ENCODE measurements at regions not wholly inside any gene's neighbourhood (a gene's known extent, or its start where the extent isn't known, plus 50 kb on each side); places are given as distances from the start of the nearest gene placed in this dataset.

DNA sequence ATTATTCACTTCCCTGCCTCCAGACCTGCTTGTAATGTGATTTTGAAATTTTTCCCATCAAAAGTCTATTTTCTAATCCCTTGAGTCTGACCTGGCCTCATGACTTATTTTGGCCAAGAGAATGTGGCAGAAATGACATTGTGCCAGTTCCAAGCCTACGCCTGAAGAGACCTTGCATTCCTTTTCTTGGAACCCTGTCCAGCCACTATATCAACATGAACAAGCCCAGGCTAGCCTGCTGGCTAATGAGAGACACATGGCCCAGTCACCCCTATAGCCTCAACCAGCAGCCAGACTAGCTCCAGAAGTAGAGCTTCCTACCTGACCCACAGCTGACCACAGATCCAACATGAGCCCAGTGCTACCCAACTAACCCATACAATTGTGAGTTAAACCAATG, 121.1 kb upstream of the ACP3 start:
- DNase-seq, result no peak

DNA sequence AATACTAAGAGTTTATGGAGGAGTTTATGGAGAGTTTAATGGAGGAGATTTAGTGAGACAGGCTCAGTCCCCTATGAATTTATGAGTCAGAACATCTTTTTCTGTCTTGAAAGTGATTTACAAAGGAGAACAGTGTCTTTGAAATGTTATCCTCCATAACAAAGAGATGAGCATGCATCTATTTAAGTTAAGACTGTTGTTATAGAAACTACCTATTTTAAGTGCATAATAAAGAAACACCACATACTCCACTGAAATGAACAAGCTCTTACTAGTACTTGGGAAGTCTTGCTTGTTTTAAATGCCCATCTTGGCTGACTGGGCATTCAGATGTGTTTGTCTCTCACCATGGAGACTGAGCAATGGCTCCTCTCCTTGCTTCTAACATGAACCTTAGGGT, 118.7 kb upstream of the ACP3 start:
- DNase-seq, result no peak

DNA sequence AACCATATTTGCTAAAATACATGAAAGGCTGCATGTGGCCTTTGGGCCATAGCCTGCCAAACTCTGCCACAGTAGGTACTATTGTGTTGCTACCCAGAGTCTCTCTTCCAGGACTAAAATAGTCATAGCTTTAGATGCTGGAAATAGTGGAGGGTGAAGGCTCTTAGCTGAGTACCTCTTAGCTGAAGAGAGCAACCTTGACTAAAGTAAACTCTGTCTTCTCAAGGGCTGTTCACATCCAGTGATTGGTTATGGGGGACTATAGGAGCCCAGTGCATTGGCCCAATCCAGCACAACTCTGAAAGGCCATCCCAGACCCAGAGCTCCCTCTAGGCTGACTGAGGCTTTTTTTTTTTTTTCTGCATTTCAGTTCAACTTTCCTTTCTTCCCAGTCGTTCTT, 117.8 kb upstream of the ACP3 start:
- no peak for DNase-seq

DNA sequence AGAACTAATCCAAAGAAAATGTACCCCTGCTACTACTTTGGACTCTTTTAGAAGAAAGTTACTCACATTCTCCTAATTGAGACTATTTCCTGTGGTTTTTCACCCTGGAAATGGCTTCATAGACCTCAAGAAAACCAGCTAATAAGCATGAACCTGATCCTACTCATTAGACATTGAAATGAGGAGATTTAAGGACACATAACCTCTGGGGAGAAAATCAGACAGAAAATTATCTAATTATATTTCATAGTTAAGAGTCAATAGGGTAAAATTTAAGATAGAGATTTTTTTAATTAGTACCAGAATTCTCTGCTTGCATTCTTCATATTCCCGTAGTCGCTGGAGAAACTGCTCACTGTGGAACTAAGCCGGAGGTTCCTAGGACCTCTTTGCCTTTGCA, 114.6 kb upstream of the ACP3 start:
- DNase-seq, result no peak

DNA sequence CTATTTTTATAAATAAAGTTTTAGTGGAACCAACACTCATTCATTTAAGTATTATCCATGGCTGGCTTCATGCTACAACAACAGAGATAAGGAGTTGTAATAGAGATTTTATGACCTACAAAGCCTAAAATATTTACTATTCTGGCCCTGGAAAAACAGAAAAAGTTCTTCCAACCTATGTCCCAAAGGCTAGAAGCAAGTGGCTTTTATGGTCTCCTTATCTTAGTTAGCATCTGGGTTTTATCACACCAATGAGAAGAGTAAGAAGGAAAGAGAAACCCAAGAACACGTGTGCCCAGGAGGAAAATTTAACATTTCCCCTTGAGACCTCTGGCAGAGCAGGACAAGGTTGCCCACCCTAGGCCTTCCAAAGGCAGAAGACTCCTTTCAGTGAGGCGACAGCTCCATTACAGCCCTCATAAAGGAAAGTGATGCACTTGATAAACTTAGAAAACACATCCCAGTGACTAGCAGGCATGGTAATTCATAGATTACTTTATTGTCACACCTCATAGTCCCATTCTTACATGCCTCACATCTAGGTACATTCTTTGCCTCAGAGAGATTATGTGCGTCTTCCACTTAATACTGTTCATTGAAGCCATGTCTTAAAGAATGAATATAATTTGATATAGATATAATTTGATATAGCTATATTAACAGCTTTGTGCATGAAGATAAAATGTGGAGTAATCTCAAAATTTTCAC, 113.2 kb upstream of the ACP3 start:
- no peak for DNase-seq

DNA sequence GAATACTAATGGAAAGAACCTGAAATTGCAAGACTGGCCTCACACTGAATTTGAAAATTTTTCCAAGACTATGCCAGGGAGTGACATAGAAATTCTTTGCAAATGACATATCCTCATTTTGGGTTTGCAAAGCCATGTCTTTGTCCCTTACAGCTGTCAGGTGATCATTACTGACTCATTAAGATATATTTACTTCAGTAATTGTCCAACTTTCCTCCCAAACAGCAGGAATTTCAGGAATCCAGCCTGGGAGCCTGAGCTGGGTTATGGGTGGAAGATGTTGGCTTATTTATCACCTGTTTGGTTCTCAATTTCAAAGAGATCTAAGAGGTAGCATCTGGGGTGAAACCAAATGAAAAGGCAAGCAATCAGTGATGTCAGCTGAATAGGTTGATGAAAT, 111.6 kb upstream of the ACP3 start:
- no peak for DNase-seq

DNA sequence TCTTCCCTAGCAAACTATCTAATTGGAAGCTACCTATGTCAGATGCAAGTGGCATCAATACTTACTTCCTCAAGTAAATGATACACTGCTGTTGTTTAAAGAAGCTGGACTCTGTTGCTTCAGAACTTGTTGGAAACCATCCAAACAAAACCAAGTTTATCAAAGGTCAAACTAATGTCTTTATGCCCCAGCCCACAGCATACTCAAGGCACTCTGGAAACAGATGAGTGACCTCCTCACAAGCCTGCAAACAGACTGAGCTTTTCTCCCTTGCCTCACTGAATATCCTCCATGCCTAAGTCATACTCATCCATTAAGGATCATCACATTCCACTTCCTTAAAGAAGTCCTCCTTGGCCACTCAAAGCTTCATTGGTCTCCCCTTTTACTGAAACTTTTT, 107.4 kb upstream of the ACP3 start:
- no peak for DNase-seq

DNA sequence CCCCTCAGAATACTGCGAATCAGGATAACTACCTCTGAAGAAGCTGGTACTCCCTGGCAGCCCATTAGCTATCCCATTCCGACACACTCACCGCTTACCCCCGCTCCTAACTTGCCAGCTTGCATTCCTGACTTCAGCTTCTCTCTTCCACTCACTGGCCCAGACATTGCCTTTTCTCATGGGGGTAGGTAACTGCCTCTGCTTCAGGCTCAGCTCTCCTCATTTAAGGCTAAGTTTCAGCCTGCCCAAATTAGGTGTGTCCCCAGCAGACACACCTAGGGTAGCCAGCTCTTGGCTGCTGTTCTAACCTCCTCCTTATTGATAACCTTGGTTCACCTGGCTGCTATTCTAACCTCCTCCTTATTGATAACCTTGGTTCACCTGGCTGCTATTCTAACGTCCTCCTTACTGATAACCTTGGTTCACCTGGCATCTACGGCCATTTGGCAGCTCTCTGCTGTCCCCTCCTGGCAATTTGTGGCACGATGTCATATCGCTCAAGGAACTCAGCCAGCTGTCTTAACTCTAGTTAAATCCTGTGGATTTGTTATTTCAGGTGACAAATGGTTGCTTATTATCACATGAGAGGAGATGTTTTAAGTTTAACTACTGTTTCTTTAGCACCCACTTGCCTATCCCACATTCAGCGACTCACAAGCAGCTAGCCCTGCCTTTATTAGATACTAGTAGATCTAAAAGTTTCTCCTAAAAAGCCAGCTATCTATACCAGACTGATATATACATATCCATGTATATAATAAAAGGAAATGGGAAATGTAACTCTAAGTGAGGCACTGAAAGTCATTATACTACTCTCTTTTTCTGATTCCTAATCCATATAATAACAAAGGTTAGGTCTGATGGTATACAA, 106.5 kb upstream of the ACP3 start:
- DNase-seq, result peak in 1 of 2 donors; percentile 1

DNA sequence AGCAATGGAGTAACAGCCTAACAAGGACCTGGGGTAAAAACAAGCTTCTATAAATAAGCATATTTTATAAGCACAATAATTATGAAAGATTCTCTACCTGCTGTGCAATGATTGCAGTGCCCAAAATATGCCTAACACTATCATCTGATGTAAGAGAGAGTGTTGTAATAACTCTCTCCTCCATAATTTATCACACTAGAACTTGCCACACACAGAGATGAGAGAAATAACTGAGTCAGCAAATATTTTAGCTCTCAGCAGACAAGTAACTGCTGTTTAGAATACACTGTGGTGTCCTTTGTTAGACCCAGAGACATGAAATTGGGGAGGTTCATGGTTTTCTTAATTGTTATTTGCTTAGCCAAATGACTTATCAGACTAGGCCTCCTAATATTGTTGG, 105.3 kb upstream of the ACP3 start:
- DNase-seq, result no peak

DNA sequence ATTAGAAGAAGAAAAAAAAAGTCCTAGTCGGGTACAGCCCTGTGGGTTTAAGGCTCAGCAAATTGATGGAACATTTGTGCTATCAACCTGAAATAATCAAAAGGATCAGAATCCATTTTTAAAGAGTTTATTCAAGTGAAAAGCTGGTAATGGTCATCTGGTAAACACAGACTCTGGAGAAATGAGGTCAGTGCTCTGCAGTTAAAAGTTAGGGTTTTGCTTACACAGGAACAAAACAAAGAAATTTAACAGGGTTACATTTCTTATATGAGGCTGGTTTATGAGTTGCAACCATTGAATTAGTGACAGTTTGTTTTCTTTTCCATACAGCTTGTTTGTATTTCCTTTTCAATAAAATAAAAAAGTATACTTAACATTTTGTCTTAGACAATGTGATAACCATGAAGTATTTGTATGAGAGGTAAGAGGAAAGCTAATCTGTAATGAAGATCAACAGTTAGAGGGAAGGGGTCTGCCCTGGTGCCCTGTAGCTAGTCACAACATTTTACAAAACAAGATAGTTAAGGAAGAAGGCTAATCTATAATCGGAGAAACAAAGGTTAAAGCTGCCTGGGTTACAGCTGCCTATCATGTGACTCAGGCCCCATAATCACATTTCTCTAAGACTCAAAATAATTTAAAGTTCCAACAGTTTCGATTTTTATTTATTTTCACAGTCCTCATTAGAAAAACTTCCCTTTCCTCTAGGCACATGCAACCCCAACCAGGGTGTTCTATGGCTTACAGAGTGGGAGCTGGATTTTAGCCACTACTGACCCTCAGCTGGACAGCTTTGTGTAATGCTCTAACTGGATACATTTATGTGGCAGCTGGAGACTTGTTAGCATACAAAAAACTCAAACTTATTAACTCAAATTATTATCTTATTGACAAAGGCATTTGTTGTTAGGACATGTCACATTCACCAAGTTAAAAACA, 98.1 kb upstream of the ACP3 start:
- DNase-seq, result no peak

DNA sequence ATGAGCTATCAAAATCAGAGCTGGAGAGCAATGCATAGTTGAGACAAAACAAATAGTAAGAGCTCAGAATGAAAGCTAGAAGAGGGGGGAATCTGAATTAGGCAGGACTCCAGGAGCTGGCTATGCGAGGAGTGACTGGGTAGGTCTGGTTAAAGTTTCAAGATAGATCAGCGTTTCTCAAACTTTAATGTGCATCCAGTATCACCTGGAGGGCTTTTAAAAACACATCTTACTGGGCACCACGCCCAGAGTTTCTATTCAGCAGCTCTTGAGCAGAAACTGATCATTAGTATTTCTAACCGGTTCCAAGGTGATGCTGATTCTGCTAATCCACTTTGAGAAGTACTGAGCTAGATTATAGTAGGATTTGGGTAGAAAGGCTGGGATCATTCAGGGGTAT, 96.2 kb upstream of the ACP3 start:
- no peak for DNase-seq

DNA sequence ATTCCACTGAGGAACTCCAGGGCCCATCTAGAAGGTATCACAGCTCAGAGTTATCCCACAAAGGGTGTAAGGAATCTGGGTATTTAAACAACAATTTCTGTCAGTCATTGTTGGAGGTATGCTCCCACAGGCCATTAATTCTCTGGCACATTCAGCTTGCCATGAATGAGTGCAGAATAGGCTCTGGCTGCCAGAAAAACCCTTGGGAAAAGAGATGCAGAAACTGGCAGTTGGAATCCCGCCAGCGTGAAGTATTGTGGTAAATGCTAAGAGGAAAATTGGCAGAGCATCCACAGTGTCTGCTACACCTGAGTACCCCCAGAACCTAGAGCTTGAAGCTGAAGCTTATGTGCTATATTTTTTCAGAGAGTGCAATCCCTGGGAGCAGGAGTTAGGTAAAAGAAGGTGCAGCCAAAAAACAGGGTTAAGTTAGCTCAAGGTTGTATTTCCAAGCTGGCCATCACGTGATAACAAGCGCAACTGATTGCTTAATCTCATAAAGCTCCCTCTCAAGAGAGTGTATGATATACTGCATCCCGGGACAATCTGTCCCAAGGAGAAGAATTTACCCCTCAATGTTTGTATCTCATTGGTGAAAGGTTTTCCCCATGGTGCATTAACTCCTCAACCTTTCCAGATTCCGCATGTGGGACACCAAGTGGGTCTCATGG, 94.2 kb upstream of the ACP3 start:
- no peak for DNase-seq

DNA sequence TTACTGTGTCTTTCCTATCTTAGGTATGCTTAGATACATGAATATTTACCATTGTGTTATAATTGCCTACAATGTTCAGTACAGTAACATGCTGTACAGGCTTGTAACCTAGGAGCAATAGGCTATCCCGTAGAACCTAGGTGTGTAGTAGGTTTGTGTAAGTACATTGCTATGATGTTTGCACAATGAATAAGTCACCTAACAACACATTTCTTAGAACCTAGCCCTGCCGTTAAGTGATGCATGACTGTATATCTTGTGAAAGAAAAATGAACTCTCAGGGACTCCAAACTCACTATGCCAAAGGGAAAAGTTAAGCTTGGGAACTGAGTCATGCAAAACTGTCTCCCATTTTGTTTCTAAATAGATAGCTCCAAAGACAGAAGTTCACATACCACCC, 91.5 kb upstream of the ACP3 start:
- DNase-seq, result no peak

DNA sequence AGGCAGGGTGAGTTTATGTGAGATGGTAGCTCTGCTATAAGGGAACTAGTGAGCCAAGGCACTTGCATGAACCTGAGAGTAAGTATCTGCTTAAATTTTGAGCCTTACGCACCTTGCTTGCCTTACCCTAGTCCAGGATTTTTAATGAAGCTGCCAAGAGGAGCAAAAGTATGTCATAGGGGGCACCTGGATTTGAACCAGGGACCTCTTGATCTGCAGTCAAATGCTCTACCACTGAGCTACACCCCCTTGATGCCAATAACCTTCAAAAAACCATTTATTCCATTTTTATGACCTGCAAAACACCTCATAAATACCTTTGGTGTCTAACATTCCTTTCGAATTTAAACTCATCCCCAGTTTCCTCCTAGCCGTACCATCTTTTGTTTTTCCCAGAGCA, 88.3 kb upstream of the ACP3 start:
- no peak for DNase-seq

DNA sequence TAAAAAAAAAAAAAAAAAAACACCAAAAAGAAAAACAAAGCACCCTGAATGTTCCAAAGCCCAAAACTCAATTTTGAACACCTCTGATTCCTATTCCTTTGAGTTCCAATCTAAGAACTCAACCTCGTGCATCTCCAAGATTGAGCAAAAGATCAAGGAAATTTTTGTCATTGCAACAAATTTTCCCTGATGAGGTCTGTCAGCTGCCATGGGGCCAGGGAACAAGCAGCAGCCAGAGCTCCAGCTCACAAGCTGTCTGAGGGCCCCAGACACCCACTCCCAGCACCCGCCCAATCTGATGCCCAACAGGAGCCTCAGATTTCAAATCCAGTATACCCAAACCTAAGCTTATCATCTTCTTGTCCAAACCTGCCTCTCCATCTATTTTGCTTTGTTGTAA, 87.6 kb upstream of the ACP3 start:
- no peak for DNase-seq

DNA sequence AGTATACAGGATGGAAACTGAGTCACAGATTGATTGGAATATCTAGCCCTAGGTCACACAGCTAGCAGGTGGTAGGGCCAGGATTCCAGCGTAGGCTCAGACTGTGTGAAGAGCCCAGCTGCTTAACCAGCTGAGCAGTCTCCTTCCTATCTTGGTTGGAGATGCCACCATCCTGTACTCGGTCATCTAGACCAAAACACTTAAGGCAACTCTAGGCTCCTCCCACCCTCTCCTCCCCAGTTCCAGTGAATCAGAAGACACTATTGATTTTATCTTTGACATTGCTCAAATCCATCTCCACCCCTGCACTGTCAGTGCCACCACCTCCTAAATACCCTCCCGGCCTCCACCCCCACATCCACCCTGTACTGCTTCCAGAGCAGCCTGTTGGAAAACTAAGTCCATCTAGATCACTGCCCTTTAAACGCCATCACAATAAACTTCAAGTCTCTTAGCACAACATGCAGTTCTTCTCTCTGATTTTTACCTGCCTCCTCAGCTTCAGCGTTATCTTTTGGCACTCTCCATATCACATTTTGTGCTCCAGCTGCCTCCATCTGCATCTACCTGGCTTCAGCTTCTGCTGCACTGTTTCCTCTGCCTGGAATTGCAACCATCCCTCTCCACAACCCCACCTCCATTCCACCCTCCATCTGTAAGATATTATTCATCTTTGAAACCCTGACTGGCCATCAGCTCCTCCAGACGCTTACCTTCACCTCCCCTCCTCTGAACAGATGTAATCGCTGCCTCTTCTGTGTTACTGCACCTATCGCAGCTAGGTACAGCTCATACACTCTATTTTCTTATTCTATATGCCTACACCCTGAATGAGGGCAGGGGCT, 86.8 kb upstream of the ACP3 start:
- DNase-seq, result no peak

DNA sequence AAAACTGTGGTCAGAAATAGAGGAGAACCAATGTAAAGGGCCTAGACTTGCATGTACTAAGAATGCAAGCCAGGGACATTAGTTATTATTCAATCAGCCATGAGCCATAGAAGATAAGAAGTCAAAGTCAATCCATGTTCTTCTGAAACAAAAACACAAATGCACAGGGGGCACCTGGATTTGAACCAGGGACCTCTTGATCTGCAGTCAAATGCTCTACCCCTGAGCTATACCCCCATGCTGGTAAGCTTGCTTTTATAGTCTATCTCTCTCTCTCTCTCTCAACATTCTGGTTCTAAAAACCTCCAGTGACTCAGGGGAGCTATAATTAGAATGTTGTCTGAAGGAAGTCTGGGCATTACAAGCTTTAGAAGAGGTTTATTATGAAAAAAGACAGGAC, 85.6 kb upstream of the ACP3 start:
- no peak for DNase-seq

DNA sequence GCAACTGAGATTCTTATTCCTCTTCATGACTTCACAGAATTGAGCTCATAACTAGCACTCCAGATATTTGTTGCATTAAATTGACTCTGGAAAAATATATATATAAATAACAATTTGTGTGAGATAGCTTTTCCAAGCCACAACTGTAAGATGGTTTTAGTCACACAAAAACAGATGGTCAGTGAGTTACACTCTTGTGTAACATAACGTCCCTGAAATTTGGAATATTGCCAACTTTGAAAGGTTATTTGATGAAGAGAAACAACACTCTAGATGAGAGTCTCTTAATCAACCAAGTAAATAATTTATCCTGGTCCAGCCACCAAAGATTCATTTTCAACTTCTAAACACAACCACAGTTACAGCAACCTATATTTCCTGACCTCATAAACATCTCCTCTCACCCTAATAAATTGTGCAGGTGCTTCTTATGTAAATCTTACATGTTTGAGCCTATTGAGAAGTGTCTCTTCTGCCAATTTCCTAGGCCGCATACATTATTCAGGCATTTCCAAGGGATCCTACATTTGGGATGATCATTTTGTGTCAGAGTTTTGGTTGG, 84.9 kb upstream of the ACP3 start:
- no peak for DNase-seq

DNA sequence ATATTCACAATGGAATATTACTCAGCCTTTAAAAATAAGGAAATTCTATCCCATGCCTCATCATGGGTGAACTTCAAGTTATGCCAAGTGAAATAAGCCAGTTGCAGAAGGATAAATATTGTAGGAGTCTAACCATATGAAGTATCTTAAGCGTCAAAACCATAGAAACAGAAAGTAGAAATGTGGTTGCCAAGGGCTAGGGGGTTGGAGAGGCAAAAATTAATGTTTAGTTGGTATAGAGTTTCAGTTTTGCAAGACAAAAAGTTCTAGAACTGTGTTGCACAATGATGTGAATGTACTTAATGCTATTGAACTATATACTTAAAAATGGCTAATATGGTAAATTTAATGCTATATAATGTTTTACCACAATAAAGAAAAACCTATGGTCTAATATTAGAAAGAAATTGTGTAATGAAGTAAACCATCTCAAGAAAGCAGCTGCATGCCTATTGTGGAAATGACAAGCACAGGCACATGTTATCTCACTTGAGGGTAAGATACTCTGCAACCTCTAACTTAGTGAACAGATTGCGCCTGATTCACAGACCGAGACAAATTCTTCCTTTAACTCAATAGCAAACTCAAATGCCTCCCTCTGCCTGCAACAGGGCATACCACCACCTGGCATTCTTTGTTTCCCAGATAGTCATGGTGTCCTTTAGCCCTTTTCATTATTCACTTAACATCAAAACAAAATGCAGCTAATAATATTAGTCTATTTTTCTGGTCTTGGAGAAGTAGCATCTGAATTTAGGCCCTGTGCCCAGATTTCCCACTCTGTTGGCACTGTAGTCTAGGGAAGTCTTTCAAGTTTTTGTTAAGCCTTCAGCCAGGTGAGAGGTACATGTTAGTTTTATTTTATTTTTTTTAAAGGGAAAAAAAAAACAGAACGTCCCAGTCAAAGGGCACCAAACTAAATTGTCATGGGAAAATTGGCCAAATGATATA, 80.2 kb upstream of the ACP3 start:
- no peak for DNase-seq

DNA sequence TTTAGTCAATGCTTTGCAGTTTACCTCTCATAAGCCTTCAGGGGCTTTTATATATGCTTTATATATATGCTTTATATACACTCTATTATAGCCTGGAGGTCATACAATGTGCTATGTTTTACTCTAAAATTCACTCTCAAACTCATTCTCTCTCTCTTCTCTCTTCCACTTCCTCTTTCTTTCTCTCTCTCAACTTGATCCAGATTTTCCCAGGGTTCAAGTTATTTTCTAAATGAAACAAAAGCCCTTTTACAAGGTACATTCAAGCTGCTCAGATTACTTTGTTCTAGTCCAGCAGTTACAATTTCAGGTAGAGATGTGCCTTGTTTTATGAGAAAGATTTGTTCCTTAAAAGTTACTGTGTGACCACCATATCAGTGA, 79.6 kb upstream of the ACP3 start:
- DNase-seq, result no peak
